Iris pigment epithelial cell (primary cell): ENCODE measurements at regions not wholly inside any gene's neighbourhood (a gene's known extent, or its start where the extent isn't known, plus 50 kb on each side); places are given as distances from the start of the nearest gene placed in this dataset.

Experiments used
- DNase-seq: peaks from one replicate; pipeline ENCODE4 v3.0.0-alpha.2; 2011; ENCODE audit warnings: low read depth

- peak; percentile 39 for DNase-seq
Measured at GRCh38 chr11:120013325-120014250, 124.3 kb downstream of the TRIM29 start.

GRCh38 chr11:120012245-120012644 is 125.7 kb downstream of the TRIM29 start:
- no peak for DNase-seq

- DNase-seq: no peak
Measured at GRCh38 chr11:120011836-120012235, 126.1 kb downstream of the TRIM29 start.

GRCh38 chr11:120010775-120011174 is 127.1 kb downstream of the TRIM29 start:
- DNase-seq: no peak

- no peak for DNase-seq
Measured at GRCh38 chr11:120009938-120010337, 128.0 kb downstream of the TRIM29 start.

GRCh38 chr11:120007144-120007543 is 130.8 kb downstream of the TRIM29 start:
- DNase-seq: no peak

- DNase-seq: no peak
Measured at GRCh38 chr11:120004723-120005122, 133.2 kb downstream of the TRIM29 start.

GRCh38 chr11:120001178-120002090 is 136.5 kb downstream of the TRIM29 start:
- DNase-seq: no peak

GRCh38 chr11:119999220-119999619 is 138.7 kb downstream of the TRIM29 start:
- no peak for DNase-seq

GRCh38 chr11:119996556-119996955 is 141.4 kb downstream of the TRIM29 start:
- no peak for DNase-seq

- no peak for DNase-seq
Measured at GRCh38 chr11:119995730-119996491, 142.0 kb downstream of the TRIM29 start.

- DNase-seq: no peak
Measured at GRCh38 chr11:119993722-119994121, 144.2 kb downstream of the TRIM29 start.

GRCh38 chr11:119992171-119993051 is 145.5 kb downstream of the TRIM29 start:
- no peak for DNase-seq

GRCh38 chr11:119991669-119992068 is 146.2 kb downstream of the TRIM29 start:
- no peak for DNase-seq

GRCh38 chr11:119991022-119991404 is 146.9 kb downstream of the TRIM29 start:
- no peak for DNase-seq

- peak; percentile 1 for DNase-seq
Measured at GRCh38 chr11:119990309-119991021, 147.4 kb downstream of the TRIM29 start.

- no peak for DNase-seq
Measured at GRCh38 chr11:119989159-119989821, 148.6 kb downstream of the TRIM29 start.

GRCh38 chr11:119985551-119985950 is 152.4 kb downstream of the TRIM29 start:
- no peak for DNase-seq

- no peak for DNase-seq
Measured at GRCh38 chr11:119983816-119984215, 154.1 kb downstream of the TRIM29 start.

- DNase-seq: no peak
Measured at GRCh38 chr11:119983240-119983732, 154.6 kb downstream of the TRIM29 start.
